Testis (tissue), 2 donors: ENCODE measurements at regions not wholly inside any gene's neighbourhood (a gene's known extent, or its start where the extent isn't known, plus 50 kb on each side); places are given as distances from the start of the nearest gene placed in this dataset.
"Not testable (repeated sequence)": the region's sequence is repeated elsewhere in the genome, so short reads cannot be mapped to it uniquely, and the experiment has no call there.

Experiments used
- CTCF ChIP-seq, 3 experiments: fragments of 450-650 bp in 2 of 3; fragments of 200-600 bp in 1 of 3; sonication (generic) in 1 of 3; IDR thresholded peaks; one replicate each; pipeline ENCODE4 v1.5.1; 2016 to 2019; ENCODE audit warnings: antibody characterized with exemption in 3 of 3, mild to moderate bottlenecking in 2 of 3, moderate library complexity in 1 of 3
- POLR2A ChIP-seq: fragments of 450-650 bp; IDR thresholded peaks from one replicate; pipeline ENCODE4 v1.6.1; 2017; ENCODE audit warnings: antibody characterized with exemption, mild to moderate bottlenecking, moderate library complexity

GRCh38 chr19:31031455-31031854 lies 317.8 kb downstream of the TSHZ3 start:
- TF ChIP-seq CTCF (IDR thresholded peaks at IDR 0.05); POLR2A: not testable (repeated sequence)
